ENCODE measurements at regions not wholly inside any gene's neighbourhood (a gene's known extent, or its start where the extent isn't known, plus 50 kb on each side); places are given as distances from the start of the nearest gene placed in this dataset.

- Histone ChIP-seq H3K36me3 (ENCODE audit: control insufficient read depth, insufficient read depth, low read length) (no peaks in the 10 kb centered on the region), H3K27ac (ENCODE audit: low read length) (no peak overlapping the region), H3K4me3 (ENCODE audit: low read depth in 2 of 2, low read length in 2 of 2) (no peak overlapping the region), H3K9me3 (ENCODE audit: control insufficient read depth, insufficient read depth, low read depth, low read length) (no peaks in the 10 kb centered on the region), H3K4me1 (ENCODE audit: control insufficient read depth, insufficient read depth, low read length) (no peaks in the 10 kb centered on the region), H3K27me3 (ENCODE audit: control insufficient read depth, insufficient read depth, low read length) (no peaks in the 10 kb centered on the region)
- BruUV-seq (replicated peaks), result no TSS peak
- no peak for TF ChIP-seq CTCF (IDR thresholded peaks at IDR 0.05)
- TF ChIP-seq REST (IDR thresholded peaks at IDR 0.05; ENCODE audit: insufficient read depth in 1 of 2, low read depth in 2 of 2, low read length in 1 of 2), result no peak
- TF ChIP-seq TCF7L2 (IDR thresholded peaks at IDR 0.05; ENCODE audit: low read depth, low read length), result no peak
- intact Hi-C loops (cut with micrococcal nuclease; ENCODE audit: unreplicated experiment), result no loop called here
- POLR2A ChIA-PET, result no interaction called here
- in situ Hi-C loops (cut with HindIII; ENCODE audit: low pct_unique_long_range_greater_than_20kb, low sequenced_read_pairs), result no loop called here
- DNase-seq (ENCODE audit: low read depth, low spot score) (no peak), ATAC-seq (no peak)
- CTCF ChIA-PET, result no interaction called here
Observed at GRCh38 chr6:15116889-15117288, 129.0 kb upstream of the JARID2 start.

- H3K4me1 ChIP-seq (ENCODE audit: control insufficient read depth, insufficient read depth, low read length), result no peaks in the 10 kb centered on the region
- no peak for ATAC-seq
- no TSS peak for BruUV-seq (replicated peaks)
- no peaks in the 10 kb centered on the region for H3K27me3 ChIP-seq (ENCODE audit: control insufficient read depth, insufficient read depth, low read length)
- H3K9me3 ChIP-seq (ENCODE audit: control insufficient read depth, insufficient read depth, low read depth, low read length), result no peaks in the 10 kb centered on the region
- ChIA-PET CTCF (interaction anchor here (0.7 kb wide), 1 partner anchor 1075 kb away, joined by 5 read pairs; no protein-coding TSS in a partner anchor), POLR2A (no interaction called here)
- in situ Hi-C loops (cut with HindIII; ENCODE audit: low pct_unique_long_range_greater_than_20kb, low sequenced_read_pairs), result no loop called here
- no peaks in the 10 kb centered on the region for H3K36me3 ChIP-seq (ENCODE audit: control insufficient read depth, insufficient read depth, low read length)
- no peak overlapping the region for H3K27ac ChIP-seq (ENCODE audit: low read length)
- no peak for DNase-seq (ENCODE audit: low read depth, low spot score)
- TF ChIP-seq CTCF (IDR thresholded peaks at IDR 0.05) (no peak), POLR2AphosphoS5 (IDR thresholded peaks at IDR 0.05; ENCODE audit: low read depth, low read length) (no peak)
- intact Hi-C loops (cut with micrococcal nuclease; ENCODE audit: unreplicated experiment), result no loop called here
- no peak overlapping the region for H3K4me3 ChIP-seq (ENCODE audit: low read depth in 2 of 2, low read length in 2 of 2)
Observed at GRCh38 chr6:15121443-15121842, 124.4 kb upstream of the JARID2 start.

DNA sequence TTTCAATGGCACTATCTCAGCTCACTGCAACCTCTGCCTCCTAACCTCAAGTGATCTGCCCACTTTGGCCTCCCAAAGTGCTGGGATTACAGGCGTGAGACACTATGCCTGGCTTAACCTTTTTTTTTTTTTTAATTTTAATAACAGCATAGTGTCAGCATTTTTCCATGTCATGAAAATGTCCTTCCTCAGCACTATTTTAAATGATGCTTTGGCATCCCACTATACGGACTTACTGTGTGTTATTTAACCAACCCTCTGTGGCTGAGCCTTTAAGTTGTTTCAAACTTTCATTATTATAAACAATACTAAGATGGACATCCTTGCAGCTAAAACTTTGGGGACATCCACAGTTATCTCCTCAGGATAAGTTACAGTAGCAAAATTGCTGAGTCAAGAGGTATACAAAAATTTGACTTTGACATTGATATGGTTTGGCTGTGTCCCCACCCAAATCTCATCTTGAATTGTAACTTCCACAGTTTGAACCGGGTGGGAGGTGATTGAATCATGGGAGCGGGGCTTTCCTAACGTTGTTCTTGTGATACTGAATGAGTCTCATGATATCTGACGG, 123.8 kb upstream of the JARID2 start:
- CTCF ChIA-PET, result interaction anchor here (0.7 kb wide), 1 partner anchor 1075 kb away, joined by 5 read pairs; no protein-coding TSS in a partner anchor
- POLR2A ChIA-PET, result no interaction called here
- no TSS peak for BruUV-seq (replicated peaks)

More for the DNA sequence above, 123.8 kb upstream of the JARID2 start:
- Histone ChIP-seq H3K4me3 (ENCODE audit: low read depth in 2 of 2, low read length in 2 of 2) (no peak overlapping the region), H3K9me3 (ENCODE audit: control insufficient read depth, insufficient read depth, low read depth, low read length) (no peaks in the 10 kb centered on the region), H3K27me3 (ENCODE audit: control insufficient read depth, insufficient read depth, low read length) (no peaks in the 10 kb centered on the region), H3K36me3 (ENCODE audit: control insufficient read depth, insufficient read depth, low read length) (no peaks in the 10 kb centered on the region), H3K4me1 (ENCODE audit: control insufficient read depth, insufficient read depth, low read length) (no peaks in the 10 kb centered on the region), H3K27ac (ENCODE audit: low read length) (no peak overlapping the region)
- intact Hi-C loops (cut with micrococcal nuclease; ENCODE audit: unreplicated experiment) (no loop called here), in situ Hi-C loops (cut with HindIII; ENCODE audit: low pct_unique_long_range_greater_than_20kb, low sequenced_read_pairs) (no loop called here)
- TF ChIP-seq TCF7L2 (IDR thresholded peaks at IDR 0.05; ENCODE audit: low read depth, low read length), result no peak
- TF ChIP-seq REST (IDR thresholded peaks at IDR 0.05; ENCODE audit: insufficient read depth in 1 of 2, low read depth in 2 of 2, low read length in 1 of 2), result no peak
- no peak for TF ChIP-seq CTCF (IDR thresholded peaks at IDR 0.05)
- TF ChIP-seq POLR2AphosphoS5 (IDR thresholded peaks at IDR 0.05; ENCODE audit: low read depth, low read length), result no peak
- TF ChIP-seq SIN3A (IDR thresholded peaks at IDR 0.05; ENCODE audit: borderline replicate concordance, insufficient read depth, low read depth, low read length), result no peak
- DNase-seq (ENCODE audit: low read depth, low spot score), result no peak
- no peak for ATAC-seq
